ENCODE measurements at regions not wholly inside any gene's neighbourhood (a gene's known extent, or its start where the extent isn't known, plus 50 kb on each side); places are given as distances from the start of the nearest gene placed in this dataset.

GRCh38 chr21:35150562-35151226, 101.6 kb upstream of the RUNX1 start:
- DNase-seq (no peak), ATAC-seq (no peak)
- intact Hi-C loops (cut with micrococcal nuclease) = no loop called here

GRCh38 chr21:35149698-35150097, 100.6 kb upstream of the RUNX1 start:
- DNase-seq (no peak), ATAC-seq (no peak)
- intact Hi-C loops (cut with micrococcal nuclease) = no loop called here

- intact Hi-C loops (cut with micrococcal nuclease) = no loop called here
- DNase-seq = no peak
- ATAC-seq = no peak
Observed at GRCh38 chr21:35147439-35147838, 98.3 kb upstream of the RUNX1 start.

GRCh38 chr21:35145626-35146233, 96.6 kb upstream of the RUNX1 start:
- DNase-seq = peak; percentile 32
- ATAC-seq = no peak
- intact Hi-C loops (cut with micrococcal nuclease) = no loop called here

- DNase-seq (no peak), ATAC-seq (no peak)
- intact Hi-C loops (cut with micrococcal nuclease) = no loop called here
Observed at GRCh38 chr21:35144978-35145377, 95.9 kb upstream of the RUNX1 start.

GRCh38 chr21:35142036-35142815, 93.1 kb upstream of the RUNX1 start:
- ATAC-seq = no peak
- intact Hi-C loops (cut with micrococcal nuclease) = no loop called here
- DNase-seq = no peak

GRCh38 chr21:35139382-35139715, 90.2 kb upstream of the RUNX1 start:
- ATAC-seq (no peak), DNase-seq (no peak)
- intact Hi-C loops (cut with micrococcal nuclease) = no loop called here

- ATAC-seq (no peak), DNase-seq (no peak)
- intact Hi-C loops (cut with micrococcal nuclease) = no loop called here
Observed at GRCh38 chr21:35138665-35139381, 89.7 kb upstream of the RUNX1 start.

GRCh38 chr21:35136586-35137219, 87.6 kb upstream of the RUNX1 start:
- no peak for ATAC-seq
- intact Hi-C loops (cut with micrococcal nuclease) = no loop called here
- DNase-seq = no peak

- ATAC-seq (no peak), DNase-seq (no peak)
- intact Hi-C loops (cut with micrococcal nuclease) = no loop called here
Observed at GRCh38 chr21:35136106-35136505, 87.0 kb upstream of the RUNX1 start.

GRCh38 chr21:35135481-35135880, 86.4 kb upstream of the RUNX1 start:
- ATAC-seq (no peak), DNase-seq (no peak)
- intact Hi-C loops (cut with micrococcal nuclease) = no loop called here

- ATAC-seq (no peak), DNase-seq (no peak)
- intact Hi-C loops (cut with micrococcal nuclease) = no loop called here
Observed at GRCh38 chr21:35134309-35134708, 85.2 kb upstream of the RUNX1 start.

- ATAC-seq (no peak), DNase-seq (no peak)
- intact Hi-C loops (cut with micrococcal nuclease) = no loop called here
Observed at GRCh38 chr21:35128536-35128935, 79.4 kb upstream of the RUNX1 start.

GRCh38 chr21:35127851-35128250, 78.7 kb upstream of the RUNX1 start:
- DNase-seq (no peak), ATAC-seq (no peak)
- intact Hi-C loops (cut with micrococcal nuclease) = no loop called here

GRCh38 chr21:35127026-35127425, 77.9 kb upstream of the RUNX1 start:
- intact Hi-C loops (cut with micrococcal nuclease) = no loop called here
- DNase-seq = no peak
- ATAC-seq = no peak

GRCh38 chr21:35120631-35121180, 71.6 kb upstream of the RUNX1 start:
- DNase-seq (no peak), ATAC-seq (no peak)
- intact Hi-C loops (cut with micrococcal nuclease) = no loop called here

GRCh38 chr21:35119501-35120047, 70.5 kb upstream of the RUNX1 start:
- intact Hi-C loops (cut with micrococcal nuclease) = no loop called here
- ATAC-seq = no peak
- DNase-seq = no peak

GRCh38 chr21:35116777-35117176, 67.7 kb upstream of the RUNX1 start:
- no peak for DNase-seq
- no peak for ATAC-seq
- intact Hi-C loops (cut with micrococcal nuclease) = no loop called here

- DNase-seq (no peak), ATAC-seq (no peak)
- intact Hi-C loops (cut with micrococcal nuclease) = no loop called here
Observed at GRCh38 chr21:35113064-35113463, 64.0 kb upstream of the RUNX1 start.
